ENCODE measurements at regions not wholly inside any gene's neighbourhood (a gene's known extent, or its start where the extent isn't known, plus 50 kb on each side); places are given as distances from the start of the nearest gene placed in this dataset.
A peak's percentile ranks its signal among the peaks of the same experiment; 100 is the strongest.
"Not testable (repeated sequence)": the region's sequence is repeated elsewhere in the genome, so short reads cannot be mapped to it uniquely, and the experiment has no call there.

- DNase-seq (ENCODE audit: low read depth), result not testable (repeated sequence)
Observed at GRCh38 chr13:22956456-22957115, 224.2 kb upstream of the SGCG start.

GRCh38 chr13:22959859-22960258, 220.9 kb upstream of the SGCG start:
- DNase-seq (ENCODE audit: low read depth), result not testable (repeated sequence)

- no peak for DNase-seq (ENCODE audit: low read depth)
Observed at GRCh38 chr13:22960827-22961226, 220.0 kb upstream of the SGCG start.

- DNase-seq (ENCODE audit: low read depth), result not testable (repeated sequence)
Observed at GRCh38 chr13:22961342-22961741, 219.4 kb upstream of the SGCG start.

GRCh38 chr13:22961835-22962537, 218.8 kb upstream of the SGCG start:
- no peak for DNase-seq (ENCODE audit: low read depth)

GRCh38 chr13:22963384-22964053, 217.3 kb upstream of the SGCG start:
- not testable (repeated sequence) for DNase-seq (ENCODE audit: low read depth)

GRCh38 chr13:22964245-22964966, 216.4 kb upstream of the SGCG start:
- DNase-seq (ENCODE audit: low read depth), result no peak

- DNase-seq (ENCODE audit: low read depth), result not testable (repeated sequence)
Observed at GRCh38 chr13:22965011-22965857, 215.5 kb upstream of the SGCG start.

GRCh38 chr13:22965858-22966239, 214.9 kb upstream of the SGCG start:
- not testable (repeated sequence) for DNase-seq (ENCODE audit: low read depth)

- DNase-seq (ENCODE audit: low read depth), result not testable (repeated sequence)
Observed at GRCh38 chr13:22966753-22967152, 214.0 kb upstream of the SGCG start.

GRCh38 chr13:22967669-22968068, 213.1 kb upstream of the SGCG start:
- no peak for DNase-seq (ENCODE audit: low read depth)

- DNase-seq (ENCODE audit: low read depth), result no peak
Observed at GRCh38 chr13:22979952-22980351, 200.8 kb upstream of the SGCG start.

- no peak for DNase-seq (ENCODE audit: low read depth)
Observed at GRCh38 chr13:22980936-22981335, 199.8 kb upstream of the SGCG start.

GRCh38 chr13:22993148-22993547, 187.6 kb upstream of the SGCG start:
- DNase-seq (ENCODE audit: low read depth), result no peak

GRCh38 chr13:23003446-23003845, 177.3 kb upstream of the SGCG start:
- DNase-seq (ENCODE audit: low read depth), result no peak

- no peak for DNase-seq (ENCODE audit: low read depth)
Observed at GRCh38 chr13:23007426-23007825, 173.4 kb upstream of the SGCG start.

- no peak for DNase-seq (ENCODE audit: low read depth)
Observed at GRCh38 chr13:23018143-23018542, 162.6 kb upstream of the SGCG start.

- peak; percentile 66 for DNase-seq (ENCODE audit: low read depth)
Observed at GRCh38 chr13:23020246-23020843, 160.4 kb upstream of the SGCG start.

- no peak for DNase-seq (ENCODE audit: low read depth)
Observed at GRCh38 chr13:23021906-23022305, 158.9 kb upstream of the SGCG start.

GRCh38 chr13:23022704-23023103, 158.1 kb upstream of the SGCG start:
- no peak for DNase-seq (ENCODE audit: low read depth)
